ENCODE measurements at regions not wholly inside any gene's neighbourhood (a gene's known extent, or its start where the extent isn't known, plus 50 kb on each side); places are given as distances from the start of the nearest gene placed in this dataset.

DNA sequence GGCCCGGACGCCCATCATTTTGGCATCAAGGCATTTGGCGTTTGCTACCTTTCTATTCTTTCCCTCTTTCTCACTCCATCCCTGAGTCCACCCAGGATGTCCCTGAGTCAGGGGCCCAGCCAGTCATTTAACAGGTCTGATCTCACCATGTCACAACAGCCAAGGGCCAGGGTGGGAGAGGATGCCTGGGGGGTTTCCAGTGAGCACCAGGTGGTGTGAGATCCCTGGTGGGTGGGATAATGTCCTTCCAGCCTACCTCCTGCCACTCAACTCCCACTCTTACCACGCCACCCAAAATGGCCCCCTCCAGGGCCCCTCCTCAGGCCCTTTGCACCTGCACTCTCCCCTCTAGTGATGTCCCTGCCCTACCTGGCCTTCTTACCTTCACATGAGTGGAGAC is 310.8 kb downstream of the BCL11B start:
- Mint-ChIP-seq H3K4me1 (ENCODE audit: low read depth) (peaks cover 18% of the 10 kb centered on the region), H3K36me3 (ENCODE audit: low read depth) (no peaks in the 10 kb centered on the region), H3K27ac (no peak overlapping the region), H3K27me3 (ENCODE audit: insufficient read depth) (peaks cover 6% of the 10 kb centered on the region), H3K9me3 (no peaks in the 10 kb centered on the region), H3K4me3 (no peak overlapping the region)
- no peak for DNase-seq (ENCODE audit: low spot score)
- intact Hi-C loops (cut with micrococcal nuclease): no loop called here

DNA sequence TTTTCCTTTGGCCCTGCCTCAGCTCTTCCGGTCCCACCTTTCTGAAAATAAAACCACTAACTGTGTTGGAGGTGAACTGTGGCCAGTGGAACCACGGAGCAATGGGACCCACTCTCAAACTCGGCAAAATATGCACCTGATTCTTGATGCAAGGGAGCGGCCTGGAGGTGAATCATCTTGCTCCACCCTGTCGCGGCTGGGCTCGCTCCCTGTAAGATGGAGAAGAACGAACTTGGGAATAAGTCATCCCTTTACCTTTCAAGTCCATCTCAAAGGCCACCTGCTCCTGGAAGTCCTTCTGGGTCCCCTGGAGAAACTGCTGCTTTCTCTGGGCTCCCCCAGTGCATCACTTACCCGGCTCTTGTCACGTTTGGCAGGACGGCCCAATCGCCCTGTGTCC is 309.9 kb downstream of the BCL11B start:
- Mint-ChIP-seq H3K27me3 (ENCODE audit: insufficient read depth) (peaks cover 6% of the 10 kb centered on the region), H3K27ac (no peak overlapping the region), H3K4me1 (ENCODE audit: low read depth) (peaks cover 18% of the 10 kb centered on the region), H3K4me3 (no peak overlapping the region), H3K9me3 (no peaks in the 10 kb centered on the region), H3K36me3 (ENCODE audit: low read depth) (no peaks in the 10 kb centered on the region)
- no peak for DNase-seq (ENCODE audit: low spot score)
- intact Hi-C loops (cut with micrococcal nuclease): no loop called here

DNA sequence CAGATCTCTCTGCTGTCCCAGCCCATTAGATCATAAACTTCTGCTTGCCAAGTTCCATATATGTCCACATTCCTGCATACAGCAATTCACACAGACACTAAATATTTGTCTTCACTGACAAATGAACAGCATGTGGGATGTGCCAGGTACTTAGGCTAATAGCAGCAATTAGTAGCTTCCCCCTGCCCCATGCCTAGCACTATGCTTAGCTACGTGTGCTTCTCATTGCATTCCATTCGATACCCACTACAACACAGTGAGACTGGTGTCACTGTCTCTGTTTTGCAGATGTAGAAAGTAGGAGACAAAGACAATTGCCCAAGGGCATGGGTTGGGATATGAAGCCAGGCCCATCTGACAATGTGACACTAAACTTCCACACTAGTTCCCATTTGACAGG is 308.4 kb downstream of the BCL11B start:
- H3K9me3 Mint-ChIP-seq: no peaks in the 10 kb centered on the region
- intact Hi-C loops (cut with micrococcal nuclease): no loop called here
- peaks cover 6% of the 10 kb centered on the region for H3K27me3 Mint-ChIP-seq (ENCODE audit: insufficient read depth)

DNA sequence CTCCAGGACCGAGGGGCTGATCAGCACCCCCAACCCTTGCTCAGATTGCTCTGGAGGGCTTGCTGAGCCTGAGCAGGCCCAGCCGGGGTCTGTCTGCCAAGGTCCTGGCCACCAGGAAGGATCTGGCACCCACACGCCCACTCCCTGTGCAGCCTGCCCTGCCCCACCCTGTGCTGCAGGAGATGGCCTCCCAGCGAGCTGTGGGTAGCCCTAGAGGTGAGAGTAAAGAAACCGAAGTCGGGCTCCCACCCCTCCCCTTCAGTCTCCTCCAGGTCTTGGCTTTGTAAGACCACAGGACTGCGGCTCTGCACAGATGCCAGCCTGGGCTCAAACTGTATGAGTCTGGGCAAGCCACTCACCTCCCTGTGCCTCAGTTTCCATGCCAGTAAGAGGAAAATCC is 307.8 kb downstream of the BCL11B start:
- intact Hi-C loops (cut with micrococcal nuclease): no loop called here
- H3K4me1 Mint-ChIP-seq (ENCODE audit: low read depth): peaks cover 18% of the 10 kb centered on the region
- no peaks in the 10 kb centered on the region for H3K9me3 Mint-ChIP-seq
- no peak overlapping the region for H3K27ac Mint-ChIP-seq
- no peak for DNase-seq (ENCODE audit: low spot score)
- H3K4me3 Mint-ChIP-seq: no peak overlapping the region
- H3K36me3 Mint-ChIP-seq (ENCODE audit: low read depth): no peaks in the 10 kb centered on the region
- peaks cover 6% of the 10 kb centered on the region for H3K27me3 Mint-ChIP-seq (ENCODE audit: insufficient read depth)

More for the DNA sequence above, 308.4 kb downstream of the BCL11B start:
- Mint-ChIP-seq H3K27ac (no peak overlapping the region), H3K36me3 (ENCODE audit: low read depth) (no peaks in the 10 kb centered on the region), H3K4me1 (ENCODE audit: low read depth) (peaks cover 18% of the 10 kb centered on the region), H3K4me3 (no peak overlapping the region)
- no peak for DNase-seq (ENCODE audit: low spot score)

DNA sequence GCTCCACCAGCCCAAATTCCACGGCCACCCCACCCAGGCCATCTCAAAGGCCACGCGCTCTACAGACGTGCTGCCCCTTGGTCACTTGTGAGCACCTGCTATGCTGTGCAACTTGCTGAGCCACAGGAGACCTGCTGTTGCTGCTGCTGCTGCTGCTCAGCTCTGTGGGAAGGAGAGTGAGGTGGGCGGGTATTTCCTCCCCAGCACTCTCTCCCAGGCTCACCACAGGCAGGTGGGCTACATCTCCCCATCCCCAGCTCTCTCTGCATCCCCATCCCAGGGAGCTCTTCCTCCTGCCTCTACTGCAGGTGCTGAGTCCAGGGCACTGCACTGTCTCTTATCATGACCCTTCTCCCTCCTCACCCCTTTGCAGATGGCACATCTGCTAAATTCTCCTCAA is 306.9 kb downstream of the BCL11B start:
- DNase-seq (ENCODE audit: low spot score): no peak
- Mint-ChIP-seq H3K27ac (no peak overlapping the region), H3K36me3 (ENCODE audit: low read depth) (no peaks in the 10 kb centered on the region), H3K4me1 (ENCODE audit: low read depth) (peaks cover 18% of the 10 kb centered on the region), H3K9me3 (no peaks in the 10 kb centered on the region), H3K27me3 (ENCODE audit: insufficient read depth) (peaks cover 9% of the 10 kb centered on the region), H3K4me3 (no peak overlapping the region)
- intact Hi-C loops (cut with micrococcal nuclease): no loop called here

DNA sequence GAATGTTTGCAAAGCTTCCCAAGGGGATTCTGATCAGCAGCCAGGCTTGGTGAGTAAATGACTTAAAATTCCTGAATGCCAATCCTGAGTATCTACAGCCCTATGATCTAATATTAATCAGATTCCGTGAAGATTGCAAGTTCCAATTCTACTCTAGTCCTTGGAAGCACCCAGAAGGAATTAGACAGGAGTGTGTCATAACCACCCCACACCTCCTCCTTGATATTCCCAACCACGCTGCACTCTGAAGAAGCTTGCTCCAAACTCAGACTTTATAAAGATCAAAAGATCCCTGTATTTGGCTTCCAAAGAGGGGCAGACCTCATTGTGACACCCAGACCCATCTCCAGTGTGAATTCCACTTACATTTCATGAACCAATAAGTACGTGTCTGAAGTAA is 306.0 kb downstream of the BCL11B start:
- H3K9me3 Mint-ChIP-seq: no peaks in the 10 kb centered on the region
- no peaks in the 10 kb centered on the region for H3K36me3 Mint-ChIP-seq (ENCODE audit: low read depth)
- peaks cover 9% of the 10 kb centered on the region for H3K27me3 Mint-ChIP-seq (ENCODE audit: insufficient read depth)
- no peak overlapping the region for H3K4me3 Mint-ChIP-seq
- peaks cover 18% of the 10 kb centered on the region for H3K4me1 Mint-ChIP-seq (ENCODE audit: low read depth)
- DNase-seq (ENCODE audit: low spot score): no peak
- no peak overlapping the region for H3K27ac Mint-ChIP-seq
- intact Hi-C loops (cut with micrococcal nuclease): no loop called here

DNA sequence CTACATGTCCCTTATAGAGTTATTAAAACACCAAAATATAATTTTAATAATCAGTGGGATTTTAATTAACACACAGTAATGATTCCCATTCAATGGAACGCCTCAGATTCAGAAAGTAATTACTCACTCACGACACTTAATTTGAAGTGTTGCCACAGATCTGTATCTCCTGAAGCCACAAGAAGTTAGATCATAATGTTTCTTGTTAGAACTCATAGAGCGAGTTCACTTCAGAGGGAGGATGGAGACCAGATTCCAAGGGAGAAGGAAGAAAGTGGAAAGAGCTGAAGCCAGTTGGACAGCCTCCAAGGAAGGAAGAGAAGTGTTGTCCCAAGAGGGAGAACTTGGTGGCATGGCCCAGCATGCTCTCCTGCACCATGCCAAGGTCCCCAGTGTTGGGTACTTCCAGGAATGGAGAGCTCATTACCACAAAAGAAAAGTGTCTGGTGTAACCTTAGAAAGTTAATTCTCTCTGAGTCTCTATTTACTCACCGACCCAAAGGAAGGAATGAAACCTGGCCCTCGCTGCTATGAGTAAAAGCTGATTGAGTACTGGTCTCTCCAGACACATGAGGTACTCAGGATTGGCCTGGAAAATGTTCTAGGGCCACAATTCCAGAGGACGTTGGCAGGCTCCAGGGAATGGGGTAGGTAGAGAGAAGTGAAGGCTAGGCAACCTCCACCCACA is 305.4 kb downstream of the BCL11B start:
- H3K4me3 Mint-ChIP-seq: no peak overlapping the region
- H3K36me3 Mint-ChIP-seq (ENCODE audit: low read depth): no peaks in the 10 kb centered on the region
- H3K27ac Mint-ChIP-seq: no peak overlapping the region
- peaks cover 9% of the 10 kb centered on the region for H3K27me3 Mint-ChIP-seq (ENCODE audit: insufficient read depth)
- no peaks in the 10 kb centered on the region for H3K9me3 Mint-ChIP-seq
- peaks cover 18% of the 10 kb centered on the region for H3K4me1 Mint-ChIP-seq (ENCODE audit: low read depth)
- intact Hi-C loops (cut with micrococcal nuclease): no loop called here
- DNase-seq (ENCODE audit: low spot score): no peak

DNA sequence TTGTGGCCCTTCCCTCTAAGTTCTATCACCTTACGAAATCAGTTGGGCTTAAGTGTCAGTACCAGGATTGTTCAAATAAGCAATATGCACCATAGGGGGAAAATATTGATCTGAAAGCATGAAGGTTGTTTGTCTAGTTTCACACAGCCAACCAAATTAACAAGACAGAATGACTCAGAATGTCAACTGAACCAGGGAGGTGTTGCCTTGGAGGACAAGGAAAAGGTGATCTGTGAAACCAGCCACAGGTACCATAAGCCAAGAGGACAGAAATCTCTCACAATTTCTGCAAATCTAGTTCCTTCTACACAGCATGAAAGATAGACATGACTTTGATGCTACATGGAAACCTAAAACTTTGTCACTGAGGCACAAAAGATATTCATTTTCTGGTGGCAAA is 297.9 kb downstream of the BCL11B start:
- intact Hi-C loops (cut with micrococcal nuclease): no loop called here
- Mint-ChIP-seq H3K4me1 (ENCODE audit: low read depth) (peaks cover 5% of the 10 kb centered on the region), H3K36me3 (ENCODE audit: low read depth) (peaks cover 4% of the 10 kb centered on the region), H3K27ac (no peak overlapping the region), H3K4me3 (no peak overlapping the region), H3K9me3 (peaks cover 12% of the 10 kb centered on the region), H3K27me3 (ENCODE audit: insufficient read depth) (peaks cover 10% of the 10 kb centered on the region)
- DNase-seq (ENCODE audit: low spot score): no peak

DNA sequence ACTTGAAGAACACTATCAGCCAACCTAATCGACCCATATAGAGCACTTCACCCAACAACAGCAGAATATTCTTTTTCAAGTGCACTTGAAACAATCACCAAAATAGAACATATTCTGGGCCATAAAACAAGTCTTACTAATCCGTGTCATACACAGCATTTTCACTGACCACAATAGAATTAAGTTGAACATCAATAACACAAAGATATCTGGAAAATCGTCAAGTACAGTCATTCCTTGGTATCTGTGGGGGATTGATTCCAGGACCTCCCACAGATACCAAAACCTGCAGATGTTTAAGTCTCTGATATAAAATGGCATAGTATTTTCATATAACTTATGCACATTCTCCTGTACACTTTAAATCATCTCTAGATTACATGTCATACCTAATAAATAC is 295.7 kb downstream of the BCL11B start:
- Mint-ChIP-seq H3K27me3 (ENCODE audit: insufficient read depth) (peaks cover 7% of the 10 kb centered on the region), H3K4me1 (ENCODE audit: low read depth) (peaks cover 5% of the 10 kb centered on the region), H3K9me3 (peaks cover 12% of the 10 kb centered on the region), H3K4me3 (no peak overlapping the region), H3K27ac (no peak overlapping the region), H3K36me3 (ENCODE audit: low read depth) (peaks cover 4% of the 10 kb centered on the region)
- intact Hi-C loops (cut with micrococcal nuclease): no loop called here
- DNase-seq (ENCODE audit: low spot score): no peak

DNA sequence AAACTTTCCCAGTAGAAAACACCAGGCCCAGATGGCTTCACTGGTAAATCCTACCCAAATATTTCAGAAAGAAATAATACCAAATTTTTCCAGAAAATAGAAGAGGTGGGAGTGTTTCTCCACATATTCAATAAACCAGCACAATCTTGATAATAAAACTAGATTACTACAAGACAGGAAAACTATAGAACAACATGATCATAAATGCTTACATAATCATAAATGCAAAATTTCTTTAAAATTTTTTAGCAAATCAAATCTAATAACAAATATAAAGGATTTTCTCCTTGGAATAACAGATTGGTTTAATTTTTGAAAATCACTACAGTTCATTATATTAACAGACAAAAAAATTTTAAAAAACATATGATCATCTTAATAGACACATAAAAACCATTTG is 294.5 kb downstream of the BCL11B start:
- H3K9me3 Mint-ChIP-seq: peaks cover 12% of the 10 kb centered on the region
- intact Hi-C loops (cut with micrococcal nuclease): no loop called here
- H3K4me3 Mint-ChIP-seq: no peak overlapping the region
- H3K27me3 Mint-ChIP-seq (ENCODE audit: insufficient read depth): peaks cover 4% of the 10 kb centered on the region
- peaks cover 4% of the 10 kb centered on the region for H3K36me3 Mint-ChIP-seq (ENCODE audit: low read depth)
- DNase-seq (ENCODE audit: low spot score): no peak
- no peak overlapping the region for H3K27ac Mint-ChIP-seq
- peaks cover 6% of the 10 kb centered on the region for H3K4me1 Mint-ChIP-seq (ENCODE audit: low read depth)

DNA sequence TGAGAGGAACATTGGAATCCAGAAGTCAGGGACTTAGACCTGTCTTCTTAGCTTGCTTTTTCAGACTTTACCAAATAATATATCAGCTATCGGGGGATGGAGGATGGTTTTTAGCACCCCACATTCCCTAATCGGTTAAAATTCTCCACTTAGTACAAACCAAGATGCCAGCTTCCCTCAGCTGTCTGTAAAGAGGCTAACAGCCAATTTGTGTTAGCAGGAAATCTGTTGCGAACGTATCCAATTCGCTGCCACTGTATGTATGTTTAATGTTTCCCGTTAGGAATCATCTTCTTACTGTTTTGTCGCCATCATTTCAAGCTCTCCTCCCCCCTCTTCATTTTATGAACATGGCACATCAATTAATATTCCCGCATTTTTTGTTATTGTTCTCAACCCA is 289.0 kb downstream of the BCL11B start:
- Mint-ChIP-seq H3K9me3 (peaks cover 7% of the 10 kb centered on the region), H3K27me3 (ENCODE audit: insufficient read depth) (peaks cover 3% of the 10 kb centered on the region), H3K36me3 (ENCODE audit: low read depth) (peaks cover 1% of the 10 kb centered on the region), H3K27ac (no peak overlapping the region), H3K4me1 (ENCODE audit: low read depth) (peaks cover 40% of the 10 kb centered on the region), H3K4me3 (no peak overlapping the region)
- DNase-seq (ENCODE audit: low spot score): no peak
- intact Hi-C loops (cut with micrococcal nuclease): no loop called here

DNA sequence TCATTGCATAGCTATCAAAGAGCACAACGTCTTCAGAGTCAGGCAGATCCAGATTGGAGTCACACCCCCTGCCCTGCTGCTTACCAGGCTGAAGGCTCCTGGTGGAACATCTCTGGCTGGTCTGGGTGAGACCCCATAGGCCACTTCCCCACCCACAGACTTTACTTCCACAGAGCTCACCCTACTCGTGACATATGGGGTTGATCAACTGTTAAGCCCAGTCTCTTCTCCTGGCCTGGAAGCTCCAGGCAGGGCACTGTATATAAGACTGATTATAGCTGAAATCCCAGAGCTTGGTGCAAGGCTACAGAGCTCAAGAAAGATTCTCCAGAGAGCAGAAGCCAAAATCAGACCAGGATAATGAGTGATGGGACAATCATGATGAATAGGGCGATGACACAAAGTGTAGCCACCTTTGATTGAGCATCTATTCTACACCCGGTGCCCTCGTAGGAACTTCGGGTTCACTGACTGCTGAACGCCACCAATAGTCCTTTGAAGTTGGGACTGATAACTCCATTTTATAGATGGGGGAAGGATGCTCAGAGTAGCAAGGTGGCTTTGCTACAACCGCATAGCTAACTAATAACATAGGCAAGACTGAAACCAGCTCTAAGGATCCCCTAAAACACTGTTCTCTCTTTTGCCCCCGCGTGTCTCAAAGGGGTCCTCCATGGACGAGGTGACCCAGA is 287.8 kb downstream of the BCL11B start:
- Mint-ChIP-seq H3K4me1 (ENCODE audit: low read depth) (peaks cover 40% of the 10 kb centered on the region), H3K4me3 (peak overlapping the region; percentile 57), H3K27me3 (ENCODE audit: insufficient read depth) (no peaks in the 10 kb centered on the region), H3K27ac (peak overlapping the region; percentile 88), H3K9me3 (no peaks in the 10 kb centered on the region), H3K36me3 (ENCODE audit: low read depth) (peaks cover 1% of the 10 kb centered on the region)
- intact Hi-C loops (cut with micrococcal nuclease): no loop called here
- no peak for DNase-seq (ENCODE audit: low spot score)

DNA sequence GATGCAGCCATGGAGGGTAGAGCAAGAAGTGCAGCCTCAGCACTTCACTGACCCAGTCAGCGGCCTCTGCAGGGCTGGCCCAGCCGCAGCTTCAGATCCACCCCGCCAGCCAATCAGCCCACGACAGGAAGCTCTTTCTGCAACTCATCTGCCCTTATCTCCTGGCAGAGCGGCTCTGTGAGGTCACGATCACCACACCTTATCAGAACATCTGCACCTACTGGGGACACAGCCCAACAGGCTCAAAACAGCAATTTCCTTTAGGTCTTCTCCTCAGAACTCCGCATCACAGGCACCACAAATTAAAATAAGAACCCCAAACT is 287.3 kb downstream of the BCL11B start:
- Mint-ChIP-seq H3K27ac (peak overlapping the region; percentile 88), H3K36me3 (ENCODE audit: low read depth) (peaks cover 1% of the 10 kb centered on the region), H3K4me3 (peak overlapping the region; percentile 57), H3K4me1 (ENCODE audit: low read depth) (peaks cover 40% of the 10 kb centered on the region), H3K9me3 (no peaks in the 10 kb centered on the region), H3K27me3 (ENCODE audit: insufficient read depth) (no peaks in the 10 kb centered on the region)
- intact Hi-C loops (cut with micrococcal nuclease): no loop called here
- DNase-seq (ENCODE audit: low spot score): peak; percentile 68
